Stimulated activated memory B cell treated with anti-CD40 and anti-IgM and Interleukin-4, amounts not matched to agents 10 μg/mL and 1 μg/mL and 100 μg/mL, for 72 hours (primary cell): ENCODE measurements at regions not wholly inside any gene's neighbourhood (a gene's known extent, or its start where the extent isn't known, plus 50 kb on each side); places are given as distances from the start of the nearest gene placed in this dataset.

ENCODE experiments used
- ATAC-seq: fragments of 150-1000 bp; cut with Tn5 transposase; 2 replicates; pipeline ENCODE4 v1.10.0; 2021
- H3K27ac Mint-ChIP-seq: one replicate; pipeline ENCODE4 v1.8.0; 2022; ENCODE audit warnings: mild to moderate bottlenecking, mixed read lengths
- H3K27me3 Mint-ChIP-seq: one replicate; pipeline ENCODE4 v1.8.0; 2022; ENCODE audit warnings: mixed read lengths
- H3K36me3 Mint-ChIP-seq: one replicate; pipeline ENCODE4 v1.8.0; 2022; ENCODE audit warnings: mixed read lengths
- H3K4me1 Mint-ChIP-seq: one replicate; pipeline ENCODE4 v1.8.0; 2022; ENCODE audit warnings: mixed read lengths
- H3K4me3 Mint-ChIP-seq: one replicate; pipeline ENCODE4 v1.8.0; 2022; ENCODE audit warnings: mild to moderate bottlenecking, moderate library complexity, mixed read lengths
- H3K9me3 Mint-ChIP-seq: one replicate; pipeline ENCODE4 v1.8.0; 2022; ENCODE audit warnings: mixed read lengths

DNA sequence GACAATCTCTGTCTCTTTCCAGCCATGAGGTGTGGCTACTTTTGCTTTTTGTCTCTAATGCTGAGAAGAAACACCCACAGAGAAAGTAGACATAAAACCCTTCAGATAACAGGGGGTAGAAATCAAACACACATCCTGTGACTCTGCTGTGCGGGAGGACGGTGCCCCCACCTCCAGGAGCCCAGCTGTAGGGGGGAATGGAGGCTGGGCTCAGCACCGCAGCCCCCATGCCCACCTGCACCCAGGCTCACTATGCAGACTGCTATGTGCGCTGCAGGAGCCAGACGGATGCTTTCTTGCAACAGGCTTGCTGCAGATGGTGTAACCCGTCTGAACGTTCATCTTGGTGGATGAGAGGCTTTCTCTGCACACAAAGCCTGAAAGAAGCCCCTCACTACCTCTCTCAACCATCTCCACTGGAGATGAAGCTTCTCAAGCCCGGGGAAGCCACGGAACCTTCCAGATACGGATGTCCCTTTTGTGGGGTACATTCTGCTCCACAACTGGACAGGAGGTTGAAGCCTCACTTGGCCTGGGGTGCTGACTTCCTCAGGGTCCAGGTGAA lies 207.2 kb downstream of the GADD45G start:
- Mint-ChIP-seq H3K4me1 (peaks cover 48% of the 10 kb centered on the region), H3K27me3 (peaks cover 9% of the 10 kb centered on the region), H3K36me3 (no peaks in the 10 kb centered on the region), H3K9me3 (no peaks in the 10 kb centered on the region), H3K4me3 (no peak overlapping the region), H3K27ac (peak overlapping the region; percentile 24)
- ATAC-seq, result no peak

DNA sequence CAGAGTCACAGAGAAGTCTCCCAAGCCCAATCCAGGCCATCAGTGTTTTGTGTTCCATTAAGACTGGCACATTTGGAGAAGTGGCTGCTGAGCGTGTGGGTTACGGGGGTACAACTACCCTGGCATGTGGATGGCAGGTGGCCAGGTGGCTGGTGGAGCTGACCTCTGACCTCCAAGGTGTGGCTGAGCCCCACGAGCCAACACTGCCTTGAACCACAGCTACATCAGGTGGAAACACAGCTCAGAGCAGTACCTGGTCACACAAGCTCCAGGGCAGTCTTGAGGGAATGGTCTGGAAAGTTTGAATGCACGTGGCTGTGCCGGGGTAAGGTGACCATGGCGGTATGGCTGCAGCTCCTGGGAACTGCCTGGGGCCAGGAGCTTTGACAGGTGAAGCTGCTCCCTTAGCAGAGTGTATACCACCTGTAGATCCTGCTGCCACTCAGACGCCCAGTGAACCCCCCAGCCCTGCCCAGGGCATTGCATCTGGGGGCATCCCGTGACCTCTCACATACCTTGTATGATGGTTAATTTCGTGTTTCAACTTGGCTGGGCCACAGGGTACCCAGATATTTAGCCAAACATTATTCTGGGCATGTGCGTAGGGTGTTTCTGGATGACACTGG lies 207.9 kb downstream of the GADD45G start:
- H3K9me3 Mint-ChIP-seq, result no peaks in the 10 kb centered on the region
- no peaks in the 10 kb centered on the region for H3K36me3 Mint-ChIP-seq
- H3K4me1 Mint-ChIP-seq, result peaks cover 49% of the 10 kb centered on the region
- H3K4me3 Mint-ChIP-seq, result no peak overlapping the region
- H3K27me3 Mint-ChIP-seq, result peaks cover 9% of the 10 kb centered on the region
- peak overlapping the region; percentile 24 for H3K27ac Mint-ChIP-seq
- ATAC-seq, result no peak

DNA sequence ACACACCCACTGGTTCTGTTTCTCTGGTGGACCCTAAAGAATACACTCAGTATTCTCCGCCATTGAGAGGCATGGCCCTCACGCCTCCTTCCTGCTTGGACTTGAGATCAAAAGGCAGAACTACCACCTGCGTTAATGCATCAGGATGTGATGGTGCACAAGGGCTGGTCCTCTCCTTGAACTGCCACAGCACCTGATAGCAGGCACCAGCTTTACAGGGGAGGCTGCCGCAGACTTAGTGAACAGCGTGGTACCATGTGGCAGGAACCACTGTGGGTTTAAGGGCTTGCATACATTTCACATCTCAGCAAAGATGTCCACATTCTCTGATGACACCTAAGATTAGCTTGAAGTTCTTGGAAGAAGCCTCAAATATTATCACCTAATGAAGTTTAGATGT lies 208.7 kb downstream of the GADD45G start:
- Mint-ChIP-seq H3K4me3 (no peak overlapping the region), H3K9me3 (no peaks in the 10 kb centered on the region), H3K27ac (no peak overlapping the region), H3K36me3 (no peaks in the 10 kb centered on the region), H3K4me1 (peaks cover 42% of the 10 kb centered on the region), H3K27me3 (peaks cover 9% of the 10 kb centered on the region)
- no peak for ATAC-seq

DNA sequence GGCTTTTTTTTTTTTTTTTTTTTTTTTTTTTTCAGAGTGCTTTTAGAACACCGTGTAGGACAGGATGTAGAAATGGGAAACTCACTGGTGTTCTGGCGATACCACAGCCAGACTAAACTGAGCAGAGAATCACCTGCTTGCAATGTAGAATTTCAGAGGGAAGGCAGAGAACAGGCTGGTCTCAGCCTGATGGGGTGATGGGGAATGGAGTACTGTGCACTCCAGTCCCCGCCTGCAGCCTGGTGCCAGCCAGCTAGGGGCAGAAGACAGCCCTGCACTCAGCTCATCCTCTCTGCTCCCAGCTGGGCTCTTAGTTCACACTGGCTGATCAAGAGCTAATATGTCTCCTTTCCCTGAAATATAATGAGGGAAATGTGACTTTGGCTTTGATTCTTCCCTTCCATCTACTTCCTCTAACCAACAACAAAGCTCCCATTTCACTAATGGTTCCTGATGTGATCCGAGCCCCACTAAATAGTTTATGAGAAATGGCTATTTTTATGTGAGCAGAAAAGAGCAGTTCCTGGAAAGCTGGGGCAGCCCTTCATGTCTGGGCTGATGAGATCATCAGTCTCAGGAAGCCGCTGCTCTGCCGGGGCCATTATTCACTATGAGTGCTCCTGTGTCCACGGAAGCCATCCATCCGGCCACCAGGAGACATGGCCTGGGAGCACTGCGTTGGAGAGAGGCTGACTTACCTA lies 209.7 kb downstream of the GADD45G start:
- no peak overlapping the region for H3K4me3 Mint-ChIP-seq
- H3K4me1 Mint-ChIP-seq, result peaks cover 49% of the 10 kb centered on the region
- H3K36me3 Mint-ChIP-seq, result no peaks in the 10 kb centered on the region
- ATAC-seq, result peak; percentile 28
- peak overlapping the region; percentile 85 for H3K27ac Mint-ChIP-seq
- H3K27me3 Mint-ChIP-seq, result peaks cover 9% of the 10 kb centered on the region
- H3K9me3 Mint-ChIP-seq, result peaks cover 3% of the 10 kb centered on the region

DNA sequence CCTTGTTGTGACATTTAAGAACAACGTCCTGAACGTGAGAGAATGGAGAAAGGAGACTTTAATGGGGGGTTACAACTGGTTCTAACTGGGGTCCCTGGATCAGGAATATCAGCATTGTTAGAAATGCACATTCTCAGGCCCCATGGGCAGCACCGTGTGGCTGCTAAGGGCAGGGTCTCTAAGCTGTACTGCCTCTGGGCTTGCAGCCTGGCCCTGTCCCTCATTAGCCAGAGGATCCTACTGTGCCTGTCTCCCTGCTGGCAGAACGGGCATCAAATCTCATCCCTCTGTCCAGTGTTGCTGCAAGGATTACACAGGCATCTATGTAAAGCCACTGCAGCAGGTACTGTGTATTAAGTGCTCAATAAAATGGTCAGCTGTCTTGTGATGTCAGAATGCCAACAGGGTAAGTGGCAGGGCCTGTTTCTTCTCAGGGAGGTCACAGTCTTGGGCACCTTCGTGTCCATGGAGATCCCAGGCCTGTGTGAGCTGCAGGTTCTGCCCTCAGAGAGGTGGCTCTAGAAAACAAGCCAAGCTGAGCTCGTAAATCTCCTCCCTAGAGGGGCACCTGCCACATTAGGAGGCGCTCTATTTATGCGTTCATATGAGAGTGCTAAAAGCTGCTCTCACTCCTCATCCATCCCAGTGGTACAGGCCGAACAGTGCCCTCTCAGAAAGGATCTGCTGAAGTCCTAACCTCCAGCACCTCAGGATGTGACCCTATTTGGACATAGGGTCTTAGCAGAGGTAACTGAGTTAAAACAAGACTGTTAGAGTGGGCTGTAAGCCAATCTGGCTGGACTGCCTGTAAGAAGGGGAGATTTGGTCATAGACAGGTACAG lies 210.5 kb downstream of the GADD45G start:
- peaks cover 49% of the 10 kb centered on the region for H3K4me1 Mint-ChIP-seq
- H3K27ac Mint-ChIP-seq, result peak overlapping the region; percentile 85
- peaks cover 3% of the 10 kb centered on the region for H3K9me3 Mint-ChIP-seq
- peaks cover 9% of the 10 kb centered on the region for H3K27me3 Mint-ChIP-seq
- H3K36me3 Mint-ChIP-seq, result no peaks in the 10 kb centered on the region
- no peak overlapping the region for H3K4me3 Mint-ChIP-seq
- peak; percentile 66 for ATAC-seq

DNA sequence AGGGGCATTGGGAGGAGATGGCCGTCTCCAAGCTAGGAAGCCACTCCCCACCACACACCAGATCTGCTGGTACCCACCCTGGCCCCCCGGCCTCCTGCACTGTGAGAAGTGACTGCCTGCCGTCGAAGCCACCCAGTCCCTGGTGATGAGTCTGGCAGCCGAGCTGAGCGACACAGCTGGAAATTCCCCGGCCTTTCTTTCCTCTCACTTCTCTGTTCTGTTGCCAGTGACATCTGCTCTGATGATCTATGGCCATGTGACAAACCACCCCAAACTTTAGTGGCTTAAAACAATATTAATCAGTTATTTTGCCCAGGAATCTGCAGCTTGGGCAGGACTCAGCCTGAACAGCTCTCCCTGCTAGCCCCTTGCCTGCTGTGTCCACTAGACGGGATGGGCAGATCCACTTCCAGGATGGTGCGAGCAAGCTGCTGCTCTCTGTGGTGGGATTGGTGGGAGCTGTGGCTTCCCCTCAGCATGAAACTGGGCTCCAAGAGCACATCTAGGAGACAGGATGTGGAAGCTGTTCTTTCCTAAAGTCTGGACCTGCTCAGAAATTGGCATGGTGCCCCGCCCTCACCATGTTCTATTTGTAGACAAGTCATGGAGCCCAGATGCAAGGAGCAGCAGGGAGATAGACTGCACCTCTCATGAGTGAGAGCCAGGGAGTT lies 211.2 kb downstream of the GADD45G start:
- Mint-ChIP-seq H3K27me3 (peaks cover 5% of the 10 kb centered on the region), H3K4me1 (peaks cover 49% of the 10 kb centered on the region), H3K36me3 (no peaks in the 10 kb centered on the region), H3K4me3 (no peak overlapping the region), H3K9me3 (peaks cover 3% of the 10 kb centered on the region), H3K27ac (peak overlapping the region; percentile 85)
- peak; percentile 98 for ATAC-seq

DNA sequence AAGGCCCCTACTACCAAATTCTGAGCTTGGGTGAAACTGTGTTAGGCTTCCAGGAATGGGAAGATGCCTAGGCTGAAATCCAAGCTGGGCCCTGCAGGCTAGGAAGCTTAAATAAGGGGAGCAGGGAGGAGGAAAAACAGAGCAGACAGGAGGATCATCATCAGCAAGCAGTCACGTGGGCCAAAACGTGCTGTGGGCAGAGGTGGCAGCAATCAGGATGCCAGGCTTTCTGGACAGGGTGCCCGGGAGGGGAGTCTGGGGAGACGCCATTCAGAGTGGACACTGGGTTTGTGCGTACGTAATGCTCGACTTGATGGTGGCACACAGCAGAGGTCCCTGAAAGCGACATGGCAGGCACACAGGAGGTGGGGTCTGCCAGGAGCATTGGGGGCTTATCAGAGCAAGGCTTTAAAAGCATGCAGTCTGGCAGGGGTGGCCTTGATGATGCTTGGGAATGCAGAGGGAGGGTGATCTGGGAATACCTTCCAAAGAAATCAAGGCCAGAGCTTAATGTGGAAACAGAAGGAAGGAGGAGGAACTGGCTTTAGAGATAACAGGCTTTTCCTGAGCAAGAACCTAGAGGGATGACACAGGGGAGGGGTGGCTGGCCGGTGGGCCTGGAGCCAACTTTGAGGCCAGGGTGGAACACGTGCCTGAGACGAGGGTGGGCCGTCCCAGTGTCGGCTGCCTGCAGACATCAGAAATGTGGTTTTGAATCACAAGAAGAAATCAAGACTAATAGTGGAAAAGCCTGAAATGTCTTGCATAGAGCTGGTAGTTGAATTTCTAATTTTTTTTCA lies 212.5 kb downstream of the GADD45G start:
- Mint-ChIP-seq H3K27me3 (no peaks in the 10 kb centered on the region), H3K9me3 (peaks cover 3% of the 10 kb centered on the region), H3K4me1 (peaks cover 49% of the 10 kb centered on the region), H3K4me3 (no peak overlapping the region), H3K36me3 (no peaks in the 10 kb centered on the region), H3K27ac (peak overlapping the region; percentile 85)
- ATAC-seq, result no peak

DNA sequence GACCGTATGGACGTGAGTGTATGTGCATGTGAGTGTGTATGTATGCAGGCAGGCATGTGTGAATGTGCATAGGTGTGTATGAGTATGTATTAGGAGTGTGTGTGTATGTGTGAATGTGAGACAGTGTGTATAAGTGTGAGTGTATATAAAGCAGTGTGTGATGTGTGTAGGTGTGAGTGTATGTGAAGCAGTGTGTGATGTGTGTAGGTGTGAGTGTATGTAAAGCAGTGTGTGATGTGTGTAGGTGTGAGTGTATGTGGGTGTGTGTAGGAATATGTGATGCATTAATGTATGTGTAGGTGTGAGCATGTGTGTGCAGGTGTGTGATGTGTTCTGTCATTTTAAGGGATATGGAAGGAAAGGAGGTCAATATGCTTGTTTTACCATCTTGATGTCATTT lies 215.5 kb downstream of the GADD45G start:
- Mint-ChIP-seq H3K9me3 (peaks cover 3% of the 10 kb centered on the region), H3K27me3 (no peaks in the 10 kb centered on the region), H3K4me1 (peaks cover 36% of the 10 kb centered on the region), H3K27ac (no peak overlapping the region), H3K4me3 (no peak overlapping the region), H3K36me3 (no peaks in the 10 kb centered on the region)
- ATAC-seq, result no peak

DNA sequence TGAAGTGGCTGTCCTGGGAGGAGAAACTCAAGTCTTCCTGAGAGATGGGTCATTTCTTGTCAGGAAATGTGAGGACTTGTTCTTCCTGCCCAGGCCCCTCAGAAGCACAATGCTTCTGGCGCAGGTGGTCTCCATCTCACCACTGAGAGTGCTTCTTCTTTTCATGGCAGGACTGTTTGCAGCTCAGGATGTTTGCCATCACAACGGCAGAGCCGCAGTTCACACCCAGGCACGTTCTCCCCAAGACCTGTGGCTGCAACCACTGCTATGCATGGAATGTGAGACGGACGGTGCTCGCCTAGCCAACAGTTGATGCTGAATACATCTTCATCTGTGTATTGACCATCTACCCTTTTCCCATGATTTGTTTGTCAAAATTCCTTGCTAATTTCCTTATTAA lies 216.3 kb downstream of the GADD45G start:
- peaks cover 3% of the 10 kb centered on the region for H3K9me3 Mint-ChIP-seq

DNA sequence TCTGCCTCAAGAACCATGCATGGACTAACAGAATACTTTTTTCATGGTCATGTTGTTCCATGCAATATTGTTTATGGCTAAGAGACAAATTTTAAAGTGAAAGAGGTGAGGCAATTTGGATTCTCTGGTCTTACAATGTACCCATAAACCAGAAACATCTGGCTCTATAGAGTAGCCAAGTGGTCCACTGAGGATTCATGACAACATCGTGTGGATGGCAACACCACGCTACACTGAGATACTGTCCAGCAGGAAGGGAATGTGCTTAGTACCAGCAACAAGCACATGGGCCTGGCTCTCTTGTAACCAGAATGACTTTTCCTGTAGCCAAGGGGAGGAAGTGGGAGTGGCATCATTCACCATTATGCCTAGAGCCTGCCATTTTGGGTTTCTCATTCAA lies 218.2 kb downstream of the GADD45G start:
- no peaks in the 10 kb centered on the region for H3K36me3 Mint-ChIP-seq
- H3K9me3 Mint-ChIP-seq, result peaks cover 3% of the 10 kb centered on the region
- no peaks in the 10 kb centered on the region for H3K27me3 Mint-ChIP-seq
- no peak overlapping the region for H3K4me3 Mint-ChIP-seq
- H3K4me1 Mint-ChIP-seq, result peaks cover 20% of the 10 kb centered on the region
- ATAC-seq, result no peak
- H3K27ac Mint-ChIP-seq, result no peak overlapping the region

More for the DNA sequence above, 216.3 kb downstream of the GADD45G start:
- H3K27ac Mint-ChIP-seq, result no peak overlapping the region
- ATAC-seq, result no peak
- no peaks in the 10 kb centered on the region for H3K36me3 Mint-ChIP-seq
- H3K4me1 Mint-ChIP-seq, result peaks cover 29% of the 10 kb centered on the region
- H3K27me3 Mint-ChIP-seq, result no peaks in the 10 kb centered on the region
- no peak overlapping the region for H3K4me3 Mint-ChIP-seq

DNA sequence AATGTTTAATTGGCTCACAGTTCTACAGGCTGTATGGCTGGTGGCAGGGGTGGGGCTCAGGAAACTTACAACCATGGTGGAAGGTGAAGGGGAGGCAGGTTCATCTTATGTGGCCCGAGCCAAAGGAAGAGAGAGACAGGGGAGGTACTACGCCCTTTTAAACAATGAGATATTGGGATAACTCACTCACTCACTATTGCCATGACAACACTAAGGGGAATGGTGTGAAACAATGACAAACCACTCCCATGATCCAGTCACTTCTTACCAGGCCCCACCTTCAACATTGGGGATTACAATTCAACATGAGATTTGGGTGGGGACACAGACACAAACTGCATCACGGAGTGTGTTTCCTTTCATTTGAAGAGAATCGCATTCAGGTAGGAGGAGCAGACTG lies 220.9 kb downstream of the GADD45G start:
- ATAC-seq, result no peak
- no peak overlapping the region for H3K27ac Mint-ChIP-seq
- no peaks in the 10 kb centered on the region for H3K36me3 Mint-ChIP-seq
- peaks cover 23% of the 10 kb centered on the region for H3K4me1 Mint-ChIP-seq
- H3K9me3 Mint-ChIP-seq, result peaks cover 5% of the 10 kb centered on the region
- H3K4me3 Mint-ChIP-seq, result no peak overlapping the region
- no peaks in the 10 kb centered on the region for H3K27me3 Mint-ChIP-seq

DNA sequence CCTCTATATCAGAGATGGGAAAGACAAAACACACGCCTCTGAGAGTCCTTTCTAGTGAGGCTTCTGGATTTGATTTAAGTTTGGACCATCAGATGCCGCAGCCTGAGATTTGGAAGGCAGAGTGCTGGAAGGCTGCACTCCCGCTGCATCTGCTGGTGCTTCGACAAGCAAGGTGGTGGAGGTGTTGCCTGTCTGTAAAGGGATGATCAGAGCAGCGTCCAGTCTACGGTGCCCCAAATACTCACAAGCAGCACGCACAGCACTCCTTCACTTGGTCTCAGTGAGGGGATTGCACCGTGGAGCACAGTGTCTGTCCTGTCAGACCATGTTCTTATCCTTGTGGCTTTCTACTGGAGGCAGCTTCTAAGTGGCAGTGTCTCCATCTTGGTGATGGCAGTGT lies 221.4 kb downstream of the GADD45G start:
- Mint-ChIP-seq H3K4me1 (peaks cover 23% of the 10 kb centered on the region), H3K27ac (no peak overlapping the region), H3K4me3 (no peak overlapping the region), H3K9me3 (peaks cover 7% of the 10 kb centered on the region), H3K36me3 (no peaks in the 10 kb centered on the region), H3K27me3 (no peaks in the 10 kb centered on the region)
- no peak for ATAC-seq

DNA sequence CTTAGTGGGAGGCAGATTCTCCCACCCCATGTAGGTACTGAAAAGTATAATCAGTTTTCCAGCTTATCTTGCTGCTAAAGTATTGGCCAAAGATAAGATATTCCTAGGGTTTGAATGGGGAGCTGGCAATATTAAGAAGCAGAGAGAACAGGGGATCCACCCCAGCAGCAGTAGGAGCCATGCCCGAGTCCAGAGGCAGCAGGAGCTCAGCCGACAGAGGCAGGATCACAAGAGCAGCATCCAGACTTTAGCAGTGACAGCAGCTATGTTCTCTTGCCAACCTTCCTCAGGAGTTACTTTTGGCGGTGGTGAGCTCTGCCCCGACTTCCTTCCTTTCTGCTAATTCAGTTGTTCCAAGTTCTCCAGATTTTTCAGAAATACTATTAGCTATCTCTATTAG lies 224.5 kb downstream of the GADD45G start:
- Mint-ChIP-seq H3K9me3 (peaks cover 9% of the 10 kb centered on the region), H3K4me3 (no peak overlapping the region), H3K27ac (no peak overlapping the region), H3K27me3 (no peaks in the 10 kb centered on the region), H3K4me1 (peaks cover 17% of the 10 kb centered on the region), H3K36me3 (no peaks in the 10 kb centered on the region)
- no peak for ATAC-seq

DNA sequence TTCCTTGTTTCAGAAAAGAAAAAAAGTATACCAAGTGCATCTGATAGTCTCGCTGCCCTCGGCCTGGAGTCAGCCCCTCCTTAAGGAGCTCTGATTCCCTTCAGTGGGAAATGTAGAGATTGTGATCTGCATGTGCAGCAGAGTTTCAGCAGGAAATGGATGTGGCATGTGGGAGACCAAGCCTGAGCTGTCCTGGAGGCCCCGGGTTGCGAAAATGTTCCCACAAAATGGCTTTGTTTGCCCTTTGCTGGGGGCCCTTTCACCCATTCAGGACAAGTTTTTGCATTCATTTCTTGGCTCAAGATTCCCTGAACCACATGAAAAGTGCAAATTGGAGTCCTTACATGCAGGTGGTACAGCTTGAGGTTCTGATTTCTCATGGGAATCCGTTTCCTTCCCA lies 230.9 kb downstream of the GADD45G start:
- H3K27me3 Mint-ChIP-seq, result no peaks in the 10 kb centered on the region

More for the DNA sequence above, 230.9 kb downstream of the GADD45G start:
- Mint-ChIP-seq H3K36me3 (no peaks in the 10 kb centered on the region), H3K27ac (no peak overlapping the region), H3K4me1 (no peaks in the 10 kb centered on the region), H3K4me3 (no peak overlapping the region), H3K9me3 (peaks cover 4% of the 10 kb centered on the region)
- no peak for ATAC-seq
